ENCODE measurements at regions not wholly inside any gene's neighbourhood (a gene's known extent, or its start where the extent isn't known, plus 50 kb on each side); places are given as distances from the start of the nearest gene placed in this dataset.

DNA sequence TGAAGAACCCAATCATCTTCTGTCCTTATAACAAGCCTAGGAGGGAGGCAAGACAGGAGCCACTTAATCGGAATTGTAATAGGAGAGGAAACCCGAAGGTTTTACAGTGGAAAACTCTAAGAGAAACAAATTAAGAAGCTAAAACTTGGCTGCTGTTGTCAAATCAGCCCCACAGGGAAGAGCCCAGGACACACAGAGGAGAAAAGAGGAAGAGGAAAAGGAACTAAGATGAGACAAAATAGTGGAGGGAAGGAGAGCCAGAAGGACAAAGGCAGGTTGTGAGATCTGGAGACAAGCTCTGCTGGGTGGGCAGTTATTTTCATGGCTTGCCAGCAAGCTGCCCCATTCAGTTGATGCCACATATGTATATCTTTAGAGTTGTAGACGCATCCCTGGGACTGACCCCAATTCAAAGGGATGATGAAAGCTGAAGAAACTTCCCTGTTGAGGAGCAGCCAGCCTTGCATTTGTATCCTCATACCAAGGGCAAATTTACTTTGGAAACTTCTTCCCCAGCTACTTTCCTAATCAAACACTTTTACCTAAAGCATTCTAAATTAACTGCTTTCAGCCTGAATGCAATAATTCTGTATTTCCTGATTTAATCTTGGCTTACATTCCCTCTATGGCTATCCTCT lies 499.8 kb upstream of the MEIS1 start:
- TF ChIP-seq YY1 (IDR thresholded peaks at IDR 0.05; ENCODE audit: low read depth) = no peak
- TF ChIP-seq, protein P1, sequence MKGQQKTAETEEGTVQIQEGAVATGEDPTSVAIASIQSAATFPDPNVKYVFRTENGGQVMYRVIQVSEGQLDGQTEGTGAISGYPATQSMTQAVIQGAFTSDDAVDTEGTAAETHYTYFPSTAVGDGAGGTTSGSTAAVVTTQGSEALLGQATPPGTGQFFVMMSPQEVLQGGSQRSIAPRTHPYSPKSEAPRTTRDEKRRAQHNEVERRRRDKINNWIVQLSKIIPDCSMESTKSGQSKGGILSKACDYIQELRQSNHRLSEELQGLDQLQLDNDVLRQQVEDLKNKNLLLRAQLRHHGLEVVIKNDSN (IDR thresholded peaks at IDR 0.05) = no peak
- TF ChIP-seq TCF12 (IDR thresholded peaks at IDR 0.05; ENCODE audit: low read depth) = no peak
- TF ChIP-seq ZBTB7A (IDR thresholded peaks at IDR 0.05; ENCODE audit: low read depth) = no peak
- TF ChIP-seq, protein P2, sequence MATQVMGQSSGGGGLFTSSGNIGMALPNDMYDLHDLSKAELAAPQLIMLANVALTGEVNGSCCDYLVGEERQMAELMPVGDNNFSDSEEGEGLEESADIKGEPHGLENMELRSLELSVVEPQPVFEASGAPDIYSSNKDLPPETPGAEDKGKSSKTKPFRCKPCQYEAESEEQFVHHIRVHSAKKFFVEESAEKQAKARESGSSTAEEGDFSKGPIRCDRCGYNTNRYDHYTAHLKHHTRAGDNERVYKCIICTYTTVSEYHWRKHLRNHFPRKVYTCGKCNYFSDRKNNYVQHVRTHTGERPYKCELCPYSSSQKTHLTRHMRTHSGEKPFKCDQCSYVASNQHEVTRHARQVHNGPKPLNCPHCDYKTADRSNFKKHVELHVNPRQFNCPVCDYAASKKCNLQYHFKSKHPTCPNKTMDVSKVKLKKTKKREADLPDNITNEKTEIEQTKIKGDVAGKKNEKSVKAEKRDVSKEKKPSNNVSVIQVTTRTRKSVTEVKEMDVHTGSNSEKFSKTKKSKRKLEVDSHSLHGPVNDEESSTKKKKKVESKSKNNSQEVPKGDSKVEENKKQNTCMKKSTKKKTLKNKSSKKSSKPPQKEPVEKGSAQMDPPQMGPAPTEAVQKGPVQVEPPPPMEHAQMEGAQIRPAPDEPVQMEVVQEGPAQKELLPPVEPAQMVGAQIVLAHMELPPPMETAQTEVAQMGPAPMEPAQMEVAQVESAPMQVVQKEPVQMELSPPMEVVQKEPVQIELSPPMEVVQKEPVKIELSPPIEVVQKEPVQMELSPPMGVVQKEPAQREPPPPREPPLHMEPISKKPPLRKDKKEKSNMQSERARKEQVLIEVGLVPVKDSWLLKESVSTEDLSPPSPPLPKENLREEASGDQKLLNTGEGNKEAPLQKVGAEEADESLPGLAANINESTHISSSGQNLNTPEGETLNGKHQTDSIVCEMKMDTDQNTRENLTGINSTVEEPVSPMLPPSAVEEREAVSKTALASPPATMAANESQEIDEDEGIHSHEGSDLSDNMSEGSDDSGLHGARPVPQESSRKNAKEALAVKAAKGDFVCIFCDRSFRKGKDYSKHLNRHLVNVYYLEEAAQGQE (IDR thresholded peaks at IDR 0.05; ENCODE audit: low read depth) = no peak
- no peak for TF ChIP-seq FOXM1 (IDR thresholded peaks at IDR 0.05; ENCODE audit: borderline replicate concordance, low read depth)
- no peak for TF ChIP-seq RAD21 (IDR thresholded peaks at IDR 0.05; ENCODE audit: low read depth)
- TF ChIP-seq NFIC (IDR thresholded peaks at IDR 0.05) = no peak
- TF ChIP-seq TEAD4 (IDR thresholded peaks at IDR 0.05) = no peak
- no peak for TF ChIP-seq EP300 (IDR thresholded peaks at IDR 0.05; ENCODE audit: borderline replicate concordance)
- TF ChIP-seq, protein P3, sequence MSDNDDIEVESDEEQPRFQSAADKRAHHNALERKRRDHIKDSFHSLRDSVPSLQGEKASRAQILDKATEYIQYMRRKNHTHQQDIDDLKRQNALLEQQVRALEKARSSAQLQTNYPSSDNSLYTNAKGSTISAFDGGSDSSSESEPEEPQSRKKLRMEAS (IDR thresholded peaks at IDR 0.05) = no peak
- TF ChIP-seq EGR1 (IDR thresholded peaks at IDR 0.05) = no peak

DNA sequence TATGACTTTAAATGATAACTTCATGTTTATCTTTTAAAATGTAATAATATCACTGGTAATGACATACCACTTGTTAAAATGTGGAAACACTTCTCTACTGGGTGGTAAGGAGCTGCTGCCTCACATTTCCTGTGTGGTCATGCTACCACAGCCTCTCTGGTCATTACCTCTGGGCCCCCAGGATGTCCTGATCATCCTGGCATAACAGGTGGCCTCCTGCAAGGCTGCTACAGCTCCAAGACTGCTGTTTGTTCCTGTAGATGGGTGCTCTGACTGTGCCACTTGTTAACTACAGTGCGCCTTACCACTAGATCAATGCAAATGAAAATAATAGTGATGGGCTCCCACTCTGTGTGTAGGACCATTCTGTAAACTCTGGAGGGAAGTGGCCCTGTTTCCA lies 500.2 kb upstream of the SPRED2 start:
- no peak for TF ChIP-seq ZBTB7A (IDR thresholded peaks at IDR 0.05; ENCODE audit: low read depth)
- no peak for TF ChIP-seq YY1 (IDR thresholded peaks at IDR 0.05; ENCODE audit: low read depth)
- TF ChIP-seq, protein P1 (IDR thresholded peaks at IDR 0.05) = no peak
- TF ChIP-seq EP300 (IDR thresholded peaks at IDR 0.05; ENCODE audit: borderline replicate concordance) = no peak
- no peak for TF ChIP-seq TAF1 (IDR thresholded peaks at IDR 0.05; ENCODE audit: low read depth)
- no peak for TF ChIP-seq NFIC (IDR thresholded peaks at IDR 0.05)
- no peak for TF ChIP-seq RAD21 (IDR thresholded peaks at IDR 0.05; ENCODE audit: low read depth)

DNA sequence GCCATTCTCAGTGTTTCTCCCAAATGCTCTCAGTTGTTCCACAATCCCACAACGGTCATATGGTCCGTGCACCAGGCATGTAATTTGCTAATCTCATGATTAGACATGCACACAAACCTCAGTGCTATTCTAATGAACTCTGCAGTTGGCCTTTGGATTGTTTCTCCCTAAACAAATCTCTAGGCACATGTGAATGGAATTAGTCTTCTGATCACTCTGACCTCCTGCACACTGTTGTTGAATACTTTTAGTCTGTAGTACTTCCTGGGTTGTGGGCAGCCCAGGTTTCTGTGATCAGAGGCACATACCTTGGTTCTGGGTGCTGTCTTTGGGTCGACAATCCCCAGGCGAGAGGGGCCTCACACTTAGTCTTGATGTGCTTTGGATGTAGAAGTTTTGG lies 498.7 kb upstream of the SPRED2 start:
- no peak for TF ChIP-seq TCF12 (IDR thresholded peaks at IDR 0.05; ENCODE audit: low read depth)
- TF ChIP-seq, protein P3 (IDR thresholded peaks at IDR 0.05) = no peak
- no peak for TF ChIP-seq TAF1 (IDR thresholded peaks at IDR 0.05; ENCODE audit: low read depth)
- no peak for TF ChIP-seq EGR1 (IDR thresholded peaks at IDR 0.05)
- no peak for TF ChIP-seq CREB1 (IDR thresholded peaks at IDR 0.05; ENCODE audit: low read depth)
- TF ChIP-seq, protein P2 (IDR thresholded peaks at IDR 0.05; ENCODE audit: low read depth) = no peak
- TF ChIP-seq NFIC (IDR thresholded peaks at IDR 0.05) = no peak
- TF ChIP-seq RAD21 (IDR thresholded peaks at IDR 0.05; ENCODE audit: low read depth) = no peak
- no peak for TF ChIP-seq EP300 (IDR thresholded peaks at IDR 0.05; ENCODE audit: borderline replicate concordance)
- no peak for TF ChIP-seq FOXM1 (IDR thresholded peaks at IDR 0.05; ENCODE audit: borderline replicate concordance, low read depth)

DNA sequence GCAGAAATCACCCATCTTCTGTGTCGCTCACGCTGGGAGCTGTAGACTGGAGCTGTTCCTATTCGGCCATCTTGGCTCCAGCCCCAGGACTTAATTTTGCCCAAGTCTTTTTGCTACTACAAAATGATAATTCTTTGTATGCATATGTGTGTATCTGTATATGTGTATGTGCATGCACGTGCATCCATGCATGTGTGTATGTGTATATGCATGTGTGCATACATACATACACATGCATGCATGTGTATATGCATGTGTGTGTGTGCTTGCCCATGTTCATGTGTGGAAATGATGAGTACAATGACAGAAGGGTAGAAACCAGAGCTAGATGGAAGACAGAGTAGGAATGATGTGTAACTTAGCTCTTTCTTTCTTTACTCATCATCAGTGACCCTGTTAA lies 497.9 kb upstream of the SPRED2 start:
- TF ChIP-seq CEBPB (IDR thresholded peaks at IDR 0.05) (no peak), FOXM1 (IDR thresholded peaks at IDR 0.05; ENCODE audit: borderline replicate concordance, low read depth) (no peak), YY1 (IDR thresholded peaks at IDR 0.05; ENCODE audit: low read depth) (no peak), EP300 (IDR thresholded peaks at IDR 0.05; ENCODE audit: borderline replicate concordance) (no peak)

DNA sequence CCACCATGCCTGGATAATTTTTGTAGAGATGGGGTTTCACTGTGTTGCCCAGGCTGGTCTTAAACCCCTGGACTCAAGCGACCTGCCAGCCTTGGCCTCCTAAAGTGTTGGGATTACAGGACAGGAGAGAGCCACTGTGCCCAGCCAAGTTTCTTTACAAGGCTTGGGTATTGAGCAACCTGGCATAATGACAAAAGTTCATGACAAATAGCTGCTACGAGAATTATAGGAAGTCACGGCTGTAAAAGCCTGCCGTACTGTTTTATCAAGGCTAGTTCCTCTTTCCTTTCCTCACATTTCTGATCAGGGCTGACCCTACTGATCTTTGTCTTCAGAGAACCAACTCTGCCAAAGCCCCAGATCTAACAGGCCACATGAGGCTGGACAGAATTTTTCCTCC lies 490.4 kb upstream of the SPRED2 start:
- no peak for TF ChIP-seq TEAD4 (IDR thresholded peaks at IDR 0.05)
- TF ChIP-seq, protein P1 (IDR thresholded peaks at IDR 0.05) = no peak
- peak; percentile 91 for TF ChIP-seq CEBPB (IDR thresholded peaks at IDR 0.05)
- TF ChIP-seq NFIC (IDR thresholded peaks at IDR 0.05) = peak; percentile 46; the same call in 1 of the 2 replicates
- TF ChIP-seq FOXM1 (IDR thresholded peaks at IDR 0.05; ENCODE audit: borderline replicate concordance, low read depth) = no peak

DNA sequence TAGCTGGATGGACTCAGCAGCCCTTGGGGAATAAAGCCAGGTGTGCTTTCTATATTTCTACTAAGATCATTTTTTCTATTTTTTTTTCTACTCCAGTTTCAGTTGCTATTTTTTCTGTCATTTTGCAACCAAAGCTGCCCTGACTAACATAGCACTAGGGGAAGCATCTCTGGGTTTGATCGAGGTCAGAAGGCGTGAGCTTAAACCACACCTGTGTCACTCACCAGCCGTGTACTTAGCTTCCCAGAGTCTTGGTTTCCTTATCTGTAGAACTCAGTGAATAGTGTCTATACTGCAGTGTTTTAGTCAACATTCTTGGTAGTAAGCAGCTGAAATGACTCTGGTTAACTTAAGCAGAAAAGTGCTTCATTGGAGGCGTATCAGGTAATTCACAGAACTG lies 489.6 kb upstream of the SPRED2 start:
- TF ChIP-seq, protein P2 (IDR thresholded peaks at IDR 0.05; ENCODE audit: low read depth) = no peak
- TF ChIP-seq TCF12 (IDR thresholded peaks at IDR 0.05; ENCODE audit: low read depth) (no peak), CEBPB (IDR thresholded peaks at IDR 0.05) (no peak), TEAD4 (IDR thresholded peaks at IDR 0.05) (no peak), YY1 (IDR thresholded peaks at IDR 0.05; ENCODE audit: low read depth) (no peak), RAD21 (IDR thresholded peaks at IDR 0.05; ENCODE audit: low read depth) (no peak), EP300 (IDR thresholded peaks at IDR 0.05; ENCODE audit: borderline replicate concordance) (no peak), TAF1 (IDR thresholded peaks at IDR 0.05; ENCODE audit: low read depth) (no peak), CREB1 (IDR thresholded peaks at IDR 0.05; ENCODE audit: low read depth) (no peak), EGR1 (IDR thresholded peaks at IDR 0.05) (no peak), NFIC (IDR thresholded peaks at IDR 0.05) (no peak)
- TF ChIP-seq, protein P1 (IDR thresholded peaks at IDR 0.05) = no peak
- TF ChIP-seq, protein P3 (IDR thresholded peaks at IDR 0.05) = no peak
